GM23338 (cell line): ENCODE measurements at regions not wholly inside any gene's neighbourhood (a gene's known extent, or its start where the extent isn't known, plus 50 kb on each side); places are given as distances from the start of the nearest gene placed in this dataset.

Experiments used
- ATAC-seq: fragments of 200-7000 bp; cut with Tn5 transposase; 3 replicates; pipeline ENCODE4 v1.9.1; 2020
- DNase-seq: peaks from one replicate; pipeline ENCODE4 v3.0.0-alpha.2; 2015; ENCODE audit warnings: low spot score
- H2AFZ ChIP-seq: fragments of 200-600 bp; sonication (generic); 2 replicates; pipeline ENCODE4 v1.8.0; 2016; ENCODE audit warnings: antibody characterized with exemption, mild to moderate bottlenecking, moderate library complexity
- H3F3A ChIP-seq: fragments of 200-600 bp; sonication (generic); replicated peaks from 2 replicates; pipeline ENCODE4 v1.8.0; 2017; ENCODE audit warnings: antibody characterized with exemption, mixed run types, low read depth
- H3K27ac ChIP-seq: fragments of 200-600 bp; sonication (generic); 2 replicates; pipeline ENCODE4 v1.6.1; 2016; ENCODE audit warnings: low read depth
- H3K27me3 ChIP-seq: fragments of 200-600 bp; sonication (generic); 2 replicates; pipeline ENCODE4 v1.8.0; 2016; ENCODE audit warnings: mild to moderate bottlenecking, mixed run types, moderate library complexity; ENCODE audit not compliant: insufficient read depth
- H3K36me3 ChIP-seq: fragments of 200-600 bp; sonication (generic); 2 replicates; pipeline ENCODE4 v1.8.0; 2016; ENCODE audit warnings: mild to moderate bottlenecking; ENCODE audit not compliant: insufficient read depth
- H3K4me1 ChIP-seq: fragments of 200-600 bp; sonication (generic); 2 replicates; pipeline ENCODE4 v1.8.0; 2016; ENCODE audit warnings: mild to moderate bottlenecking, moderate library complexity; ENCODE audit not compliant: insufficient read depth
- H3K4me2 ChIP-seq: fragments of 200-600 bp; sonication (generic); 2 replicates; pipeline ENCODE4 v1.7.1; 2017; ENCODE audit warnings: mixed run types
- H3K4me3 ChIP-seq: fragments of 200-600 bp; sonication (generic); 2 replicates; pipeline ENCODE4 v1.6.1; 2016; ENCODE audit warnings: mixed run types
- H3K79me2 ChIP-seq: fragments of 200-600 bp; sonication (generic); replicated peaks from 2 replicates; pipeline ENCODE4 v1.8.0; 2017; ENCODE audit warnings: mild to moderate bottlenecking; ENCODE audit not compliant: insufficient read depth
- H3K9me2 ChIP-seq: fragments of 200-600 bp; sonication (generic); 2 replicates; pipeline ENCODE4 v1.8.0; 2017; ENCODE audit not compliant: insufficient read depth
- H4K20me1 ChIP-seq: fragments of 200-600 bp; sonication (generic); replicated peaks from 2 replicates; pipeline ENCODE4 v1.8.0; 2017; ENCODE audit warnings: mild to moderate bottlenecking; ENCODE audit not compliant: insufficient read depth
- H3K27ac Mint-ChIP-seq: 2 replicates; pipeline ENCODE4 v1.8.0; 2020; ENCODE audit warnings: inconsistent platforms, mild to moderate bottlenecking, moderate library complexity, mixed read lengths
- H3K27me3 Mint-ChIP-seq: 3 replicates; pipeline ENCODE4 v1.8.0; 2022; ENCODE audit warnings: low read depth, mild to moderate bottlenecking, moderate library complexity, mixed read lengths, inconsistent platforms; ENCODE audit not compliant: insufficient read depth, poor library complexity
- H3K36me3 Mint-ChIP-seq: 3 replicates; pipeline ENCODE4 v1.8.0; 2021; ENCODE audit warnings: low read depth, mild to moderate bottlenecking, inconsistent platforms, moderate library complexity, mixed read lengths
- H3K4me1 Mint-ChIP-seq: 3 replicates; pipeline ENCODE4 v1.8.0; 2020; ENCODE audit warnings: mild to moderate bottlenecking, inconsistent platforms, mixed read lengths
- H3K4me3 Mint-ChIP-seq: 3 replicates; pipeline ENCODE4 v1.8.0; 2021; ENCODE audit warnings: moderate library complexity, mild to moderate bottlenecking, inconsistent platforms, mixed read lengths
- H3K9me3 Mint-ChIP-seq: 3 replicates; pipeline ENCODE4 v1.8.0; 2020; ENCODE audit warnings: moderate library complexity, mild to moderate bottlenecking, inconsistent platforms, mixed read lengths
- EZH2 ChIP-seq: fragments of 200-600 bp; sonication (generic); IDR thresholded peaks from one replicate; pipeline ENCODE4 v1.8.0; 2017; ENCODE audit warnings: antibody characterized with exemption, mild to moderate bottlenecking, low read depth; ENCODE audit not compliant: unreplicated experiment
- EZH2phosphoT487 ChIP-seq: fragments of 200-600 bp; sonication (generic); IDR thresholded peaks from one replicate; pipeline ENCODE4 v1.8.1; 2018; ENCODE audit warnings: antibody characterized with exemption; ENCODE audit not compliant: unreplicated experiment
- JUNB ChIP-seq: IDR thresholded peaks from one replicate; pipeline ENCODE4 v1.6.1; 2016; ENCODE audit warnings: antibody characterized with exemption; ENCODE audit not compliant: unreplicated experiment
- STAT1 ChIP-seq: IDR thresholded peaks from one replicate; pipeline ENCODE4 v1.6.1; 2016; ENCODE audit warnings: antibody characterized with exemption; ENCODE audit not compliant: unreplicated experiment
- ZNF114 ChIP-seq: fragments of 250-450 bp; sonication (Bioruptor Pico); IDR thresholded peaks from 2 replicates; pipeline ENCODE4 v1.5.0; 2020; ENCODE audit warnings: mild to moderate bottlenecking, moderate library complexity
- ZNF331 ChIP-seq: fragments of 250-450 bp; sonication (Bioruptor Pico); IDR thresholded peaks from 2 replicates; pipeline ENCODE4 v1.5.0; 2020; ENCODE audit warnings: low read depth, mild to moderate bottlenecking, moderate library complexity
- TF ChIP-seq, protein P1 (sequence below): IDR thresholded peaks from one replicate; pipeline ENCODE4 v1.6.1; 2018; ENCODE audit warnings: antibody characterized with exemption; ENCODE audit not compliant: unreplicated experiment
- TF ChIP-seq, protein P2 (sequence below): IDR thresholded peaks from 2 replicates; pipeline ENCODE4 v1.6.1; 2016; ENCODE audit warnings: antibody characterized with exemption
- TF ChIP-seq, protein P3 (sequence below): fragments of 250-450 bp; sonication (Bioruptor Pico); IDR thresholded peaks from 2 replicates; pipeline ENCODE4 v1.5.0; 2020; ENCODE audit warnings: mild to moderate bottlenecking, moderate library complexity
- TF ChIP-seq, protein P4 (sequence below), 2 experiments: fragments of 200-600 bp in 1 of 2; sonication (generic) in 1 of 2; conservative IDR thresholded peaks; 2 replicates each; pipeline versions ENCODE4 v1.5.1 to v1.6.1; 2016 to 2017; ENCODE audit warnings: antibody characterized with exemption in 2 of 2, low read depth in 2 of 2, mild to moderate bottlenecking in 2 of 2, moderate library complexity in 1 of 2

DNA sequence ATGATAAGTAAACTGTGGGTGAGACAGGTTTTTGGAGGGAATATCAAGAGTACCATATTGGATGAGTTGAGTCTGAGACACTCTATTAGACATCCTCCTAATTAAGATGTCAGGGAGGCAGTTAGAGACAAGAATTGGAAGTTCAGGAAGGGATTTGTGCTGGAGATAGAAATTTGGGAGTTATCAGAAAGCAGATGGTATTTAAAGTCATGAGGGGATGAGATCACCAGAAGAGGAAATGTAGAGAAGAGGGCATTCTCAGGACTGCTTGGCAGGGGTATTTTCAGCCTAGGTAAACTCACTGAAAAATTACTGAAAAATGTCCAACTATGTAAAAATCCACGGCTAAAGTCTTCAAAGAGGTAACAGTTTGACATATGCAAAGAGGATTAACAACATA lies 161.6 kb upstream of the PGRMC2 start:
- Mint-ChIP-seq H3K27me3 (no peaks in the 10 kb centered on the region), H3K4me3 (no peak overlapping the region), H3K27ac (no peak overlapping the region), H3K9me3 (peaks cover 5% of the 10 kb centered on the region; the same call in 2 of the 3 replicates), H3K4me1 (peaks cover 4% of the 10 kb centered on the region; the same call in 2 of the 3 replicates), H3K36me3 (no peaks in the 10 kb centered on the region)
- H3K9me2 ChIP-seq, result 0 out of 2 replicates have a peak, but pooled peaks cover 3% of the 10 kb centered on the region
- no peaks in the 10 kb centered on the region for H3K27me3 ChIP-seq
- no peak overlapping the region for H3K4me2 ChIP-seq
- no peak for ATAC-seq
- H2AFZ ChIP-seq, result no peak overlapping the region
- H3K4me1 ChIP-seq, result no peaks in the 10 kb centered on the region
- H3F3A ChIP-seq, result no peaks in the 10 kb centered on the region
- H3K27ac ChIP-seq, result no peak overlapping the region
- no peaks in the 10 kb centered on the region for H3K79me2 ChIP-seq
- TF ChIP-seq, protein P1, sequence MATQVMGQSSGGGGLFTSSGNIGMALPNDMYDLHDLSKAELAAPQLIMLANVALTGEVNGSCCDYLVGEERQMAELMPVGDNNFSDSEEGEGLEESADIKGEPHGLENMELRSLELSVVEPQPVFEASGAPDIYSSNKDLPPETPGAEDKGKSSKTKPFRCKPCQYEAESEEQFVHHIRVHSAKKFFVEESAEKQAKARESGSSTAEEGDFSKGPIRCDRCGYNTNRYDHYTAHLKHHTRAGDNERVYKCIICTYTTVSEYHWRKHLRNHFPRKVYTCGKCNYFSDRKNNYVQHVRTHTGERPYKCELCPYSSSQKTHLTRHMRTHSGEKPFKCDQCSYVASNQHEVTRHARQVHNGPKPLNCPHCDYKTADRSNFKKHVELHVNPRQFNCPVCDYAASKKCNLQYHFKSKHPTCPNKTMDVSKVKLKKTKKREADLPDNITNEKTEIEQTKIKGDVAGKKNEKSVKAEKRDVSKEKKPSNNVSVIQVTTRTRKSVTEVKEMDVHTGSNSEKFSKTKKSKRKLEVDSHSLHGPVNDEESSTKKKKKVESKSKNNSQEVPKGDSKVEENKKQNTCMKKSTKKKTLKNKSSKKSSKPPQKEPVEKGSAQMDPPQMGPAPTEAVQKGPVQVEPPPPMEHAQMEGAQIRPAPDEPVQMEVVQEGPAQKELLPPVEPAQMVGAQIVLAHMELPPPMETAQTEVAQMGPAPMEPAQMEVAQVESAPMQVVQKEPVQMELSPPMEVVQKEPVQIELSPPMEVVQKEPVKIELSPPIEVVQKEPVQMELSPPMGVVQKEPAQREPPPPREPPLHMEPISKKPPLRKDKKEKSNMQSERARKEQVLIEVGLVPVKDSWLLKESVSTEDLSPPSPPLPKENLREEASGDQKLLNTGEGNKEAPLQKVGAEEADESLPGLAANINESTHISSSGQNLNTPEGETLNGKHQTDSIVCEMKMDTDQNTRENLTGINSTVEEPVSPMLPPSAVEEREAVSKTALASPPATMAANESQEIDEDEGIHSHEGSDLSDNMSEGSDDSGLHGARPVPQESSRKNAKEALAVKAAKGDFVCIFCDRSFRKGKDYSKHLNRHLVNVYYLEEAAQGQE, result no peak
- TF ChIP-seq EZH2 (no peak), EZH2phosphoT487 (no peak), STAT1 (no peak), JUNB (no peak), ZNF331 (no peak), ZNF114 (CRISPR knock-in tag) (no peak)
- TF ChIP-seq, protein P2, sequence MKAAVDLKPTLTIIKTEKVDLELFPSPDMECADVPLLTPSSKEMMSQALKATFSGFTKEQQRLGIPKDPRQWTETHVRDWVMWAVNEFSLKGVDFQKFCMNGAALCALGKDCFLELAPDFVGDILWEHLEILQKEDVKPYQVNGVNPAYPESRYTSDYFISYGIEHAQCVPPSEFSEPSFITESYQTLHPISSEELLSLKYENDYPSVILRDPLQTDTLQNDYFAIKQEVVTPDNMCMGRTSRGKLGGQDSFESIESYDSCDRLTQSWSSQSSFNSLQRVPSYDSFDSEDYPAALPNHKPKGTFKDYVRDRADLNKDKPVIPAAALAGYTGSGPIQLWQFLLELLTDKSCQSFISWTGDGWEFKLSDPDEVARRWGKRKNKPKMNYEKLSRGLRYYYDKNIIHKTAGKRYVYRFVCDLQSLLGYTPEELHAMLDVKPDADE, result no peak
- TF ChIP-seq, protein P3, sequence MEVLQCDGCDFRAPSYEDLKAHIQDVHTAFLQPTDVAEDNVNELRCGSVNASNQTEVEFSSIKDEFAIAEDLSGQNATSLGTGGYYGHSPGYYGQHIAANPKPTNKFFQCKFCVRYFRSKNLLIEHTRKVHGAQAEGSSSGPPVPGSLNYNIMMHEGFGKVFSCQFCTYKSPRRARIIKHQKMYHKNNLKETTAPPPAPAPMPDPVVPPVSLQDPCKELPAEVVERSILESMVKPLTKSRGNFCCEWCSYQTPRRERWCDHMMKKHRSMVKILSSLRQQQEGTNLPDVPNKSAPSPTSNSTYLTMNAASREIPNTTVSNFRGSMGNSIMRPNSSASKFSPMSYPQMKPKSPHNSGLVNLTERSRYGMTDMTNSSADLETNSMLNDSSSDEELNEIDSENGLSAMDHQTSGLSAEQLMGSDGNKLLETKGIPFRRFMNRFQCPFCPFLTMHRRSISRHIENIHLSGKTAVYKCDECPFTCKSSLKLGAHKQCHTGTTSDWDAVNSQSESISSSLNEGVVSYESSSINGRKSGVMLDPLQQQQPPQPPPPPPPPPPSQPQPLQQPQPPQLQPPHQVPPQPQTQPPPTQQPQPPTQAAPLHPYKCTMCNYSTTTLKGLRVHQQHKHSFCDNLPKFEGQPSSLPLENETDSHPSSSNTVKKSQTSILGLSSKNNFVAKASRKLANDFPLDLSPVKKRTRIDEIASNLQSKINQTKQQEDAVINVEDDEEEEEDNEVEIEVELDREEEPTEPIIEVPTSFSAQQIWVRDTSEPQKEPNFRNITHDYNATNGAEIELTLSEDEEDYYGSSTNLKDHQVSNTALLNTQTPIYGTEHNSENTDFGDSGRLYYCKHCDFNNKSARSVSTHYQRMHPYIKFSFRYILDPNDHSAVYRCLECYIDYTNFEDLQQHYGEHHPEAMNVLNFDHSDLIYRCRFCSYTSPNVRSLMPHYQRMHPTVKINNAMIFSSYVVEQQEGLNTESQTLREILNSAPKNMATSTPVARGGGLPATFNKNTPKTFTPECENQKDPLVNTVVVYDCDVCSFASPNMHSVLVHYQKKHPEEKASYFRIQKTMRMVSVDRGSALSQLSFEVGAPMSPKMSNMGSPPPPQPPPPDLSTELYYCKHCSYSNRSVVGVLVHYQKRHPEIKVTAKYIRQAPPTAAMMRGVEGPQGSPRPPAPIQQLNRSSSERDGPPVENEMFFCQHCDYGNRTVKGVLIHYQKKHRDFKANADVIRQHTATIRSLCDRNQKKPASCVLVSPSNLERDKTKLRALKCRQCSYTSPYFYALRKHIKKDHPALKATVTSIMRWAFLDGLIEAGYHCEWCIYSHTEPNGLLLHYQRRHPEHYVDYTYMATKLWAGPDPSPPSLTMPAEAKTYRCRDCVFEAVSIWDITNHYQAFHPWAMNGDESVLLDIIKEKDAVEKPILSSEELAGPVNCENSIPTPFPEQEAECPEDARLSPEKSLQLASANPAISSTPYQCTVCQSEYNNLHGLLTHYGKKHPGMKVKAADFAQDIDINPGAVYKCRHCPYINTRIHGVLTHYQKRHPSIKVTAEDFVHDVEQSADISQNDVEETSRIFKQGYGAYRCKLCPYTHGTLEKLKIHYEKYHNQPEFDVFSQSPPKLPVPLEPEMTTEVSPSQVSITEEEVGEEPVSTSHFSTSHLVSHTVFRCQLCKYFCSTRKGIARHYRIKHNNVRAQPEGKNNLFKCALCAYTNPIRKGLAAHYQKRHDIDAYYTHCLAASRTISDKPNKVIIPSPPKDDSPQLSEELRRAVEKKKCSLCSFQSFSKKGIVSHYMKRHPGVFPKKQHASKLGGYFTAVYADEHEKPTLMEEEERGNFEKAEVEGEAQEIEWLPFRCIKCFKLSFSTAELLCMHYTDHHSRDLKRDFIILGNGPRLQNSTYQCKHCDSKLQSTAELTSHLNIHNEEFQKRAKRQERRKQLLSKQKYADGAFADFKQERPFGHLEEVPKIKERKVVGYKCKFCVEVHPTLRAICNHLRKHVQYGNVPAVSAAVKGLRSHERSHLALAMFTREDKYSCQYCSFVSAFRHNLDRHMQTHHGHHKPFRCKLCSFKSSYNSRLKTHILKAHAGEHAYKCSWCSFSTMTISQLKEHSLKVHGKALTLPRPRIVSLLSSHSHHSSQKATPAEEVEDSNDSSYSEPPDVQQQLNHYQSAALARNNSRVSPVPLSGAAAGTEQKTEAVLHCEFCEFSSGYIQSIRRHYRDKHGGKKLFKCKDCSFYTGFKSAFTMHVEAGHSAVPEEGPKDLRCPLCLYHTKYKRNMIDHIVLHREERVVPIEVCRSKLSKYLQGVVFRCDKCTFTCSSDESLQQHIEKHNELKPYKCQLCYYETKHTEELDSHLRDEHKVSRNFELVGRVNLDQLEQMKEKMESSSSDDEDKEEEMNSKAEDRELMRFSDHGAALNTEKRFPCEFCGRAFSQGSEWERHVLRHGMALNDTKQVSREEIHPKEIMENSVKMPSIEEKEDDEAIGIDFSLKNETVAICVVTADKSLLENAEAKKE, result no peak
- TF ChIP-seq, protein P4, sequence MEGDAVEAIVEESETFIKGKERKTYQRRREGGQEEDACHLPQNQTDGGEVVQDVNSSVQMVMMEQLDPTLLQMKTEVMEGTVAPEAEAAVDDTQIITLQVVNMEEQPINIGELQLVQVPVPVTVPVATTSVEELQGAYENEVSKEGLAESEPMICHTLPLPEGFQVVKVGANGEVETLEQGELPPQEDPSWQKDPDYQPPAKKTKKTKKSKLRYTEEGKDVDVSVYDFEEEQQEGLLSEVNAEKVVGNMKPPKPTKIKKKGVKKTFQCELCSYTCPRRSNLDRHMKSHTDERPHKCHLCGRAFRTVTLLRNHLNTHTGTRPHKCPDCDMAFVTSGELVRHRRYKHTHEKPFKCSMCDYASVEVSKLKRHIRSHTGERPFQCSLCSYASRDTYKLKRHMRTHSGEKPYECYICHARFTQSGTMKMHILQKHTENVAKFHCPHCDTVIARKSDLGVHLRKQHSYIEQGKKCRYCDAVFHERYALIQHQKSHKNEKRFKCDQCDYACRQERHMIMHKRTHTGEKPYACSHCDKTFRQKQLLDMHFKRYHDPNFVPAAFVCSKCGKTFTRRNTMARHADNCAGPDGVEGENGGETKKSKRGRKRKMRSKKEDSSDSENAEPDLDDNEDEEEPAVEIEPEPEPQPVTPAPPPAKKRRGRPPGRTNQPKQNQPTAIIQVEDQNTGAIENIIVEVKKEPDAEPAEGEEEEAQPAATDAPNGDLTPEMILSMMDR (conservative IDR thresholded peaks at IDR 0.05; ENCODE audit: low read depth in 2 of 2), result no peak
- no peak overlapping the region for H3K4me3 ChIP-seq
- no peaks in the 10 kb centered on the region for H4K20me1 ChIP-seq
- DNase-seq, result no peak
- no peaks in the 10 kb centered on the region for H3K36me3 ChIP-seq
